ENCODE measurements at regions not wholly inside any gene's neighbourhood (a gene's known extent, or its start where the extent isn't known, plus 50 kb on each side); places are given as distances from the start of the nearest gene placed in this dataset.

GRCh38 chr1:80961464-80962190, 839.1 kb upstream of the ADGRL2 start:
- no peaks in the 10 kb centered on the region for H3K27me3 ChIP-seq
- no peak for DNase-seq
- H3K4me1 ChIP-seq, result no peaks in the 10 kb centered on the region
- no peak for TF ChIP-seq CTCF (IDR thresholded peaks at IDR 0.05 in 4 of 5, conservative IDR thresholded peaks at IDR 0.05 in 1 of 5)
- no peak overlapping the region for H3K4me3 ChIP-seq
- intact Hi-C loops (cut with DNase I; ENCODE audit: low total_unique reads), result no loop called here
- H3K27ac ChIP-seq, result no peak overlapping the region
- ATAC-seq, result no peak
- in situ Hi-C loops (cut with MboI; ENCODE audit: low sequenced_read_pairs in 4 of 4), result no loop called here
- no peaks in the 10 kb centered on the region for H3K9me3 ChIP-seq
- H3K36me3 ChIP-seq, result no peaks in the 10 kb centered on the region

DNA sequence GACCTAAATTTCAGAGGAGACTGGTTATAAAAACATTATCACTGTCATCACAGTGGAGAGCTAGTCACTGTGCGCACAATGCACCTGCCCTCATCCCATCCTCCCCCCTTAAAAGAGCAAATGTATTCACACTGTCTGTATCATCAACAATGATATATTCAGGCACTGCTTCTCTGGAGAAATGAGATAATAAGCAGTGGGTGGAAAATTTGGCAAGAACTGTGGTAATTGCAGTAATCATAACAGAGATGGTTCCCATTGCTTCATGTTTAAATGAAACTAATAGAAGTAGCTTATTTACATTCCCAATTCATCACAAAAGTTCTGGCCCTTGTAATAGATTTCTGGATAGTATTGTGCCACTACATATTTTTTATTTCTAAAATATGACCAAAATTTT, 867.4 kb upstream of the ADGRL2 start:
- Histone ChIP-seq H3K27me3 (no peaks in the 10 kb centered on the region), H3K9me3 (no peaks in the 10 kb centered on the region), H3K27ac (no peak overlapping the region), H3K4me3 (no peak overlapping the region), H3K36me3 (no peaks in the 10 kb centered on the region), H3K4me1 (no peaks in the 10 kb centered on the region)
- DNase-seq (no peak), ATAC-seq (no peak)
- intact Hi-C loops (cut with DNase I; ENCODE audit: low total_unique reads), result no loop called here
- TF ChIP-seq POLR2A (IDR thresholded peaks at IDR 0.05) (no peak), CTCF (IDR thresholded peaks at IDR 0.05 in 4 of 5, conservative IDR thresholded peaks at IDR 0.05 in 1 of 5) (no peak)
- in situ Hi-C loops (cut with MboI; ENCODE audit: low sequenced_read_pairs in 4 of 4), result no loop called here

GRCh38 chr1:80931178-80931577, 869.6 kb upstream of the ADGRL2 start:
- no peaks in the 10 kb centered on the region for H3K36me3 ChIP-seq
- H3K9me3 ChIP-seq, result no peaks in the 10 kb centered on the region
- TF ChIP-seq POLR2A (IDR thresholded peaks at IDR 0.05) (no peak), CTCF (IDR thresholded peaks at IDR 0.05 in 4 of 5, conservative IDR thresholded peaks at IDR 0.05 in 1 of 5) (no peak)
- no peak overlapping the region for H3K27ac ChIP-seq
- ATAC-seq, result no peak
- no peaks in the 10 kb centered on the region for H3K27me3 ChIP-seq
- in situ Hi-C loops (cut with MboI; ENCODE audit: low sequenced_read_pairs in 4 of 4) (no loop called here), intact Hi-C loops (cut with DNase I; ENCODE audit: low total_unique reads) (no loop called here)
- no peak overlapping the region for H3K4me3 ChIP-seq
- no peak for DNase-seq
- no peaks in the 10 kb centered on the region for H3K4me1 ChIP-seq

DNA sequence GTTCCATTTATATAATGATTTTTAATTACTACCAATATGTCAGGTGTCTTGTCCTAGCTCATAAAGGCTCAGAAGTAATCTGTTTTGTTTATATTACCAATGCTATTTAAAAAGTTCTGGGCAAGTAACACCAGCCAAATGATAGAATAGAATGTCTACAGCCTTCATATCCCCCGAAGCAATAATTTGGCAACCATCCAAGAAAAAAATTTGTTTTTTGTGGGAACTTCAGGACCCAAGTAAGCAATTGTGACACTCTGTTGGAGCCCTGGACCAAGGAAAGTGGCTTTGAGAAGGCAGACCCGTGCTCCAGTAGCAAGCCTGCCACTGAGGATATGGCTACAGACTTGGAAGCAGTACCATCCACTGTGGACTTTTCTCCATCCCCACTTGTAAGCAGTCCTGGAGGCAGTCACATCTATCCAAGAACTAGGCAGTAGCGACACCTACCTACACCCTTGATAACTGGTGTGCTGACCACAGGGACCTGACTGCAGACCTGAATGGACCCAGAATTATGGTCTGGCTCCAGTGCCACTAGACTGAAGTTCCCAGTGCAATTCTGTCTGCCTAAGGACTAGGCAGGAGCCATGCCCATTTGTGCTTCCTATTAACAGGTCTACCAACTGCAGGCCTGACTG, 870.7 kb upstream of the ADGRL2 start:
- no peak for ATAC-seq
- Histone ChIP-seq H3K9me3 (no peaks in the 10 kb centered on the region), H3K4me1 (no peaks in the 10 kb centered on the region), H3K27me3 (no peaks in the 10 kb centered on the region), H3K27ac (no peak overlapping the region), H3K36me3 (no peaks in the 10 kb centered on the region), H3K4me3 (no peak overlapping the region)
- in situ Hi-C loops (cut with MboI; ENCODE audit: low sequenced_read_pairs in 4 of 4), result no loop called here
- DNase-seq, result no peak
- TF ChIP-seq POLR2A (IDR thresholded peaks at IDR 0.05) (no peak), CTCF (IDR thresholded peaks at IDR 0.05 in 4 of 5, conservative IDR thresholded peaks at IDR 0.05 in 1 of 5) (no peak)
- intact Hi-C loops (cut with DNase I; ENCODE audit: low total_unique reads), result no loop called here
